AG04450 (cell line): ENCODE measurements at regions not wholly inside any gene's neighbourhood (a gene's known extent, or its start where the extent isn't known, plus 50 kb on each side); places are given as distances from the start of the nearest gene placed in this dataset.

ENCODE experiments used
- CTCF ChIA-PET: fragments of 300-600, 350-600 bp; formaldehyde crosslinking; extraction: SDS; loops from one replicate; lab custom pipeline; 2022; ENCODE audit warnings: antibody characterized with exemption, inconsistent platforms; lab: Charles Lee
- POLR2A ChIA-PET: fragments of 350-600 bp; formaldehyde crosslinking; extraction: SDS; loops from one replicate; lab custom pipeline; 2021; ENCODE audit warnings: antibody characterized with exemption, inconsistent platforms; lab: Yijun Ruan, JAX
- DNase-seq: peaks from one replicate; pipeline ENCODE4 v3.0.0-alpha.2; 2011; ENCODE audit warnings: low read depth, low spot score
- H3K27ac ChIP-seq: one replicate; pipeline ENCODE4 v1.5.1; 2012; ENCODE audit warnings: low read depth, low read length, control low read depth
- H3K27me3 ChIP-seq: one replicate; pipeline ENCODE4 v1.6.0; 2012; ENCODE audit warnings: low read length; ENCODE audit not compliant: control insufficient read depth, insufficient read depth
- H3K4me3 ChIP-seq: 2 replicates; pipeline ENCODE4 v1.5.1; 2011; ENCODE audit warnings: mild to moderate bottlenecking, low read depth, low read length, control low read depth
- H3K9me3 ChIP-seq: 2 replicates; pipeline ENCODE4 v1.5.1; 2012; ENCODE audit warnings: low read length; ENCODE audit not compliant: control insufficient read depth, insufficient read depth
- TF ChIP-seq, protein P1 (sequence below): IDR thresholded peaks from 2 replicates; pipeline ENCODE4 v1.5.1; 2011; ENCODE audit warnings: low read depth, low read length, control low read depth, inconsistent platforms

DNA sequence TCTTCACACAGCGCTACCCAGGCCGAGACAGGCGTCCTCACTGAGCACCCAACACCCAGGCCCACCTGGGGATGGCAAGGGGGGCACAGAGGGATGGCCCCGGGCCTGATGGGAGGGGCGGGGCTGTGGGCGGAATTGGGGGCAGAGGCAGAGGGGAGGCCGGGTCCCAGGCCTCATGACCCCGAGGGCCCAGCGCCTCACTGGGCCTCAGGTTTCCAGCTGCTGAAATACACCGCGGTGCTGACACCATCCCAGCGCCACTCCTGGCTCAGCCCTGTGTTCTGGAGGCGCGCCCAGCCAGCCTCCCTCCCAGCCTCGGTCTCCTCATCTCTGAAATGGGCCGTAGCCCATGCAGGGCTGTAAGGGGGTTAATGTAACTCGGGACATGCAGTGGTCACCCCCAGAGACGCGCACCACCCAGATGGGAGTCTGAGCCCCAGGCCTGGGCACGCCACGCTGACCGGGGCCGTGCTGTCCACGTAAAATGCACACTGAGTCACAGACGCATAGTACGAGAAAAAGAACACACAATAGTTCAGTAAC is 82.3 kb downstream of the UNCX start:
- TF ChIP-seq, protein P1, sequence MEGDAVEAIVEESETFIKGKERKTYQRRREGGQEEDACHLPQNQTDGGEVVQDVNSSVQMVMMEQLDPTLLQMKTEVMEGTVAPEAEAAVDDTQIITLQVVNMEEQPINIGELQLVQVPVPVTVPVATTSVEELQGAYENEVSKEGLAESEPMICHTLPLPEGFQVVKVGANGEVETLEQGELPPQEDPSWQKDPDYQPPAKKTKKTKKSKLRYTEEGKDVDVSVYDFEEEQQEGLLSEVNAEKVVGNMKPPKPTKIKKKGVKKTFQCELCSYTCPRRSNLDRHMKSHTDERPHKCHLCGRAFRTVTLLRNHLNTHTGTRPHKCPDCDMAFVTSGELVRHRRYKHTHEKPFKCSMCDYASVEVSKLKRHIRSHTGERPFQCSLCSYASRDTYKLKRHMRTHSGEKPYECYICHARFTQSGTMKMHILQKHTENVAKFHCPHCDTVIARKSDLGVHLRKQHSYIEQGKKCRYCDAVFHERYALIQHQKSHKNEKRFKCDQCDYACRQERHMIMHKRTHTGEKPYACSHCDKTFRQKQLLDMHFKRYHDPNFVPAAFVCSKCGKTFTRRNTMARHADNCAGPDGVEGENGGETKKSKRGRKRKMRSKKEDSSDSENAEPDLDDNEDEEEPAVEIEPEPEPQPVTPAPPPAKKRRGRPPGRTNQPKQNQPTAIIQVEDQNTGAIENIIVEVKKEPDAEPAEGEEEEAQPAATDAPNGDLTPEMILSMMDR: no peak
- ChIA-PET POLR2A (no interaction called here), CTCF (no interaction called here)
- H3K4me3 ChIP-seq: no peak overlapping the region
- no peak overlapping the region for H3K27ac ChIP-seq
- peaks cover 4% of the 10 kb centered on the region for H3K27me3 ChIP-seq
- H3K9me3 ChIP-seq: peaks cover 6% of the 10 kb centered on the region; the same call in 1 of the 2 replicates
- no peak for DNase-seq

DNA sequence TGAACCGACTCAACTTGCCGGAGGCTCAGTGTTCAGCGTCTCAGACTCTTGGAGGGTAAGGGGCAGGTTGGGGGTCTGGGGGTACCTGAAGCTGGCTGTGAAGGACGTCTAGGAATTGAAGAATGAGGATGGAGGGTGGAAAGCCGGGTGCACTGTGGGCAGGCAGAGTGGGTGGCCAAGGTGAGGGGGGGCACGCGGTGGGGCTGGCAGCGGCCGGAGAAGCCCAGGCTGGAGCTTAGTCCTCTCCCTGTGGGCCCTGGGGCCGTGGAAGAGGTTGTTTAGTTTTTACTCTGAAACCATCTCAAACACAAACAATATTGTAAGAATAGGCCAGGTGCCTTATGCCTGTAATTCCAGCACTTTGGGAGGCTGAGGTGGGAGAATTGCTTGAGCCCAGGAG is 83.4 kb downstream of the UNCX start:
- no peak overlapping the region for H3K4me3 ChIP-seq
- ChIA-PET POLR2A (no interaction called here), CTCF (interaction anchor here (0.6 kb wide), 2 partner anchors 19 to 80 kb away, joined by 3 to 4 read pairs; no protein-coding TSS in a partner anchor)
- peaks cover 11% of the 10 kb centered on the region; the same call in 1 of the 2 replicates for H3K9me3 ChIP-seq
- H3K27me3 ChIP-seq: peaks cover 3% of the 10 kb centered on the region
- H3K27ac ChIP-seq: no peak overlapping the region
- TF ChIP-seq, protein P1: no peak
- DNase-seq: no peak

DNA sequence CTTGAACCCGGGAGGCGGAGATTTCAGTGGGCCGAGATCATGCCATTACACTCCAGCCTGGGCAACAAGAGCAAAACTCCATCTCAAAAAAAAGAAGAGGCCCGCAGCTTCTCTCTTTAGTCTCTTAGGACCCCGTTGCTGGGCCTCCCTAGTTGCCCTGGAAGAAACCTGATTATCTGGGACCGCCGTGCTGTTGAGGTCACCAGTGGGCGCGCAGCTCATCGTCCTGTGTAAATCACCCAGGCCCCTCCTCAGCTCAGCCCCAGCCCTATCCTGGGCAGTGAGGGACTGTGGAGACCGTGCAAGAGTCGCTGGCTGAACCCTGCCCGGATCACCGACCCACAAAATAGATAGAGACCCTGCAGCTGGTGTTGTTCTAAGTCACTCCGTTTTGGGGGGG is 85.0 kb downstream of the UNCX start:
- POLR2A ChIA-PET: no interaction called here
- no peak overlapping the region for H3K27ac ChIP-seq
- CTCF ChIA-PET: no interaction called here
- no peak overlapping the region for H3K4me3 ChIP-seq
- H3K27me3 ChIP-seq: peaks cover 9% of the 10 kb centered on the region
- no peak for DNase-seq
- H3K9me3 ChIP-seq: peaks cover 8% of the 10 kb centered on the region; the same call in 1 of the 2 replicates
- TF ChIP-seq, protein P1: no peak

DNA sequence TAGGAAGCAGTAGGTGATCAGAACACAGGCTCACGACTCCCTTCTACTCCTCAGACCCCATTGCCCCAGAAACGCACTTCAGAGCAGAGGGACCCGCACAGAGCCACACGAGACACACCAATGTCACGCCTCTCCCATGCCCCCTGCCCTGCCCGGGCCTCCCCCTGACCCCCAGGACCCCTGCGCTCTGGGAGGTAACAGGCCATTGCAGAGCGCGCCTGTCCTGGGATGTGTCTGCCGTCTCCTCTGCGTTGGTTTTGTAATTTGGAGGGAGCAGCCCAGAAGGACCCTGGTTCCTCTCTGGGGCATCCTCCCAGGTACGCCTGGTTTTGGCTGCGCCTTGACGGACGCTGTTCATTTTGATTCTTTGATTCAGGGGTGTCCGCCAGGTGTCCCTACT is 85.4 kb downstream of the UNCX start:
- H3K27me3 ChIP-seq: peaks cover 13% of the 10 kb centered on the region
- POLR2A ChIA-PET: no interaction called here
- DNase-seq: no peak
- peaks cover 8% of the 10 kb centered on the region; the same call in 1 of the 2 replicates for H3K9me3 ChIP-seq
- CTCF ChIA-PET: no interaction called here
- H3K27ac ChIP-seq: no peak overlapping the region
- H3K4me3 ChIP-seq: no peak overlapping the region
- TF ChIP-seq, protein P1: no peak

DNA sequence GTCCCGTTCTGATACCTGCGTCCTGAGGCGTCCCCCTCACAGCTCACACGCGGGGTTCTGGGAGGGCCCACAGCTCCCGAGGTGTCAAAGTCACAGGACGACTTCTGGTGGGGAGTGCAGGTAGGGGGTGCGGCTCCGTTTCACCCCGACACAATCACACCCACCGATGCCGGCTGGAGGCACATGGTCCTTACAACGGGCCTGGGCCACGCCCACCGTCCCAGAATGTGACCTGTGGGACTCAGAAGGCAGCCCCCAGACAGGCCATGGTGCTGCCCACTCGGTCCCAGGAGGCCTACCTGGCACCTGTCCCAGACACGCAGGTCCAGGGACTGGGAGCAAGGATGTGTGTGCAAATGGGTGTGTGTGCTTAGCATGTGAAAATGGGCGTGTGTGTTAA is 86.0 kb downstream of the UNCX start:
- TF ChIP-seq, protein P1: no peak
- Histone ChIP-seq H3K4me3 (no peak overlapping the region), H3K9me3 (peaks cover 8% of the 10 kb centered on the region; the same call in 1 of the 2 replicates), H3K27ac (no peak overlapping the region), H3K27me3 (peaks cover 14% of the 10 kb centered on the region)
- DNase-seq: no peak
- CTCF ChIA-PET: no interaction called here
- POLR2A ChIA-PET: no interaction called here
